Activated naive CD4-positive, alpha-beta T cell treated with anti-CD3 and anti-CD28 coated beads, Interleukin-2, amount 50 U/mL, for 16 hours (primary cell): ENCODE measurements at regions not wholly inside any gene's neighbourhood (a gene's known extent, or its start where the extent isn't known, plus 50 kb on each side); places are given as distances from the start of the nearest gene placed in this dataset.

Experiments
- DNase-seq: peaks from one replicate; pipeline ENCODE4 v3.0.0-alpha.2; 2020

DNA sequence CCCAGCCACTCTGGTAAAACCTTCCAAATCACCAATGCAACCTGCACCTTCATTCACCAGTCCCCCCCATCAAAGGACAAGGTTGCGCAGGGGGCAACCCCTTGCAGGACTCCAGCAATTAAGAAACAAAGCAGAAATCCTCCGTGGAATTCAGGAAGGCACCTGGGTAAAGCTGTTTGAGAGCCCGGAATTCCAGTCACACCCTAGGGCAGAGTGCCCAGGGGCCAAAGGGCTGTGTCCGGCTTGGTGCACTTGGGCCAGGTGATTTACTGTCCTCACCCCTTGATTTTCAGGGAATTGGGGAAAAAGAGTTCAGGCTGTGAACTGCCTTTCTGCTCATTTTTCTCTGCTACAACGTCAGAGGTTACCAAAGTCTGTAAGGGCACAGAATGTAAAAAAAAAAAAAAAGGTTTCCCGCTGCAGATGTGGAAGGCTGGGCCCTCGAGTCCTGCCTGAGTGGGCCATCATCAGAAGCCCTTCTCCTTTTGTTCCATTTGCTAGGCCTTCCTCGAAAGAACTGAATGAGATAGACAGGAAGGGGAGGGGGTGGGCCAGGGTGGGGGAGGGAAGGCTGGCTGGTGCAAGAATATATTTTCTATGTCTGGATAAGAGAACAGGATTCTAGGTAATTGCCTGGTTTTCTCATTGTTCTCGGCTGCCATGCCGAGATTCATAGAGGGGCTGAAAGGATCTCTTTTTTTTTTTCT, 266.5 kb upstream of the PSMD7 start:
- no peak for DNase-seq

DNA sequence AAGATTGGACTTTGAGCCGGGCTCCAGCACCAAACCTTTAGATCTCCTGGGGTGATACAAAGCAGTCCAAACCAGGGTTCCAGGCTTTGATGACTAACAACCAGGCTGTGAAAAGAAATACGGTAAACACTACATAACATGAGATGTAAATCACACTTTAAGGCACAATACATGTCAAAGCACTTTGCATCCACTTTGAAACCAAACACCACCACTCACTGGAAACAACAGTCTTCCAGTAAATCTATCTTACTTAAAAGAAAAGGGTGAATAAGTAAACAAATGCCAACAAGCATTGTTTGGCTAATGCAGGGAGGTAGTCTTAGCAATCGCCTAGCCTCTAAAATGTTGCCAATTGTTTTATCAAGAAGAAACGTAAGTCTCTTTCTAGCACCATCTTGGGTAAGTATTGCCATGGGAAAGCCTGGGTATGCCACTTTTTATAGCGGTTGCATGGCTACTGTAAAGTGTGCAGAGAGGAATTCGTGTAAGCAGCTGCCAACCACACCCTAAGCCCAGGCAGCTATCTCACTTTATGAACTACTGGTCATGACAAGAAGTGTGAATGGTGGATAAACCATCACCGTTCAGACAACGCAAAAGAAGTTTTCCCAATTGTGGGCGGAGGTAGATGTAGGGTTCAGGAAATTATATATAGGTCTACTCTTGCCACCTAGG, 267.4 kb upstream of the PSMD7 start:
- DNase-seq: no peak

DNA sequence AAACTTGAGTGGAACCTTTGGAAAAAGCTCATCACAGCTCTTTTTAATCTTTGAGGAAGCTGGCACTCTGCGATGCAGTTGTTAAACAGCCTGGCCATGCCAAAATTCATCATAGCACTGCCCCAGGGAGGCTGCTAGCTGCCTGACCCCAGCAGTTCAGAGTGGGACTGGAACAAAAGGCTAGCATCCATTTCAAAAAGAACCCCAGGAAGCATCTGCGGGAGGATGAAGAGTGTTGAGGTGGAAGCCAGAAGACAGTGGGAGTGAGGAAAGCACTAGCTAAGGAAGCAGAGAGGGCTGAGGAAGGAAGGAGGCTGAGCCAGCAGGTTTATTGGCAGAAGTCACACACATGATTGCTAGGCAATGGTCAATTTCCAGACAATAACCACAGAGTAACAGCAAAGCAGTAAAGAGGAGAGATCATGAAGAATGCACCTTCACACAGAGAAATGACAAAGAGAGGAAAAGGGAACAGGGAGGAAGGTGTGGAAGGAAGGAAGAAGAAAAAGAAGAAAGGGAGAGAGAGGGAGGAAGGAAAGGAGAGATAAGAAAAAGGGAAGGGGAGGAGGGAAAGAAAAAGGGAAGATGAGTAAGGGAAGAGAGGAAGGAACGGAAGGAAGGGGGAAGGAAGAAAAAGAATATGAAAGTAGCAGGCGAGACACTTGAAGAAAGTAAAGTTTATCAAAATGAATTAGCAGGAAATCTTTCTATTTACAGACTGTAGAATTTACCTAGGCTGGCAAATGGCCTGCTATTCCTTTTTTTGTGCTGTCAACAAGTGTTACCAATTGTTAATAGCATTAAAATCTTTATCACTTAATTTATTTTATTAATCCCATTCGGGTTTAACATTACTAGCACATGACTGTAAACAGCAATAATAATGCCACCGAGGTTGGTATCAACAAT, 270.0 kb upstream of the PSMD7 start:
- DNase-seq: no peak

DNA sequence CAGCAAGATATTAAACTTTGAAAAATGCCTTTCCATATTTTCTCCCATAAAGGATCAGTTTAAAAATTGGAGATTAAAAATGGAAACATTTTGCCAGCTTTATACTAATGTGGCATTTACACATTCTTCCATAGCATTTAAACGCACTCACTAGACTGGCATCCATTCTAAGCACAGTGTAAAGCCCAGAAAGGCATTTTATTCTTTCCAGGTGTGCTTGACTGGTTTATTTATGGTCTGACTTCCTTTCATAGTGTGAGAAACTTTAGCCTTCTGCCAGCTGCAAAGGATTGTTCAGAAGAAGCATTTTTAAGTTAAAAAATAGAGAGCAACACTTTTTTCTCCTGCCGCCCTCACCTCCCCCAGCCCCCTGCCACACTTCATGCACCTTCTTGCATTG, 271.7 kb upstream of the PSMD7 start:
- no peak for DNase-seq

DNA sequence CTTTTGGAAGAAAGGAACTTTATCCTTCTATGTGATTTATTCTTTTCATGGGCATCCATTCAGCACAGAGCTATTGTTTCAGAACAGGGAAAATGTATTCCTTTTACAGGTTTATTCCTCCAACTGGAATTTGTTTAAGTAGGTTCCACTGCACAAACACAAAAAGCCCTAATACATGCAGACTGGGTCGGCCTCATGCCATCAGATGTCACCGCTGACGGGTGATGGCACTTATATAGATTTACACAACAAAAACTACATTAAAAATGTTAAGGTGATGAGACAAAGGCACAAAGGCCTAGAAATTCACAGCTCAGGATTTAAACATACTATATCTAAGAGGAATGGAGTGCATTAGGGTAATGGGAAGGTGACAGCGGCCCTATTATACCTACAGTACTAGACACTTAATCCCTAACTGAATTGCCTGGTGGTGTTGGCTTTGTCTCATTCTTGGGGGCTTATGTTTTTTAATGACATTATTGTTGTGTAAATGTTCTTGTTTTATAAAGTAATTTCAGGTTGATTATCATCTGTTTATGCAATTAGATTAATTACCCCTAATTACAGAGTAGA, 276.4 kb upstream of the PSMD7 start:
- no peak for DNase-seq

GRCh38 chr16:74019612-74020011, 277.0 kb upstream of the PSMD7 start:
- DNase-seq: no peak

DNA sequence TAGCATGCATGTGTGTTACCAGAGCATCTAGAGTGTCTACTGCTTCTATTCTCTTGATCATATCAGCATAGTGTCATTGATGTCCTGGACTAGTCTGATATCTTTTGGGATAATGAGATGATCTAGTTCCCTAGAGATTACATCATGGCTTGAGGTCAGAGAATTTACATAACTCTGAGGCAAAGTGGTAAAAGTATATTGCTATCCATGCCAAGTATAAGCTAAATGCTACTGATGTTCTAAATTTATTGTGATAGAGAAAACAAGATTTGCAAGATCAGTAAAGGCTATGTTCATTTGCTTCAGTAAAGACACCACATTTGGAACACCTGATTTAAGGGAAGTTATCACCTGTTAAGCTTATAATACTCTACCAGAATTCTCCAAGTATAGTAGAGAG, 280.7 kb upstream of the PSMD7 start:
- no peak for DNase-seq

DNA sequence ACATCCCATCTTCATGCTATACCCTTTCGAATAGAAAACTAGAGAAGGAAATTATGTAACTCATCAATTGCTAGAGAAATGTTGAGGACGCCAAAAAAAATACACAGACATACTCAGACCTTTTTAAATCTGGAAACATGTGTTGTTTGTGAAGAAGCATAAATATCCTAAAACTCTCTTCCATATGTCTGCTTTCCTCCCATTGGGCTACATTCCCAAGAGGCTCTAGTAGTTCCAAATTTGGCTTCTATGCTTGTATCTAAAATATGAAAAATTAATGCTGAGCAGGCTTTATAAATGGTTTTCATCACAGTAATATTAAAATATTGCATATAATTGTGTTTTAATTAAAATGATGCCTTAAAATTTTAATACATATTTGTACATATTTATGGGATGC, 297.9 kb upstream of the PSMD7 start:
- DNase-seq: no peak

GRCh38 chr16:73997971-73998370, 298.6 kb upstream of the PSMD7 start:
- no peak for DNase-seq

DNA sequence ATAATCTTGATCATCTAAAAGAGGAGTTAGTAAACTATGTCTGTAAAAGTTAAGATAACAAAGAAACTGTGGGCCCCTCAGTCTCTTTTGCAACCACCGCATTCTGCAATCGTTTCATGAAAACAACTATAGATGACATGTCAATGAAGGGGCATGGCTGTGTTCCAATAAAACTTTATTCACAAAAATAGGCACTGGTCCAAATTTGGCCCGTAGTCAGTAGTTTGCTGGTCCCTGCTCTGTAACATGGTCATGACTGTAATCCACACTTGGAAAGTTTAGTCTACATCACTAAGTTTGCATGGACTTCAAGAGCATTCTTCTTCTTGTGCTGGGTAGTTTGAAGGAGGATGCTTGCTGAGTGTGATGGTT, 299.3 kb upstream of the PSMD7 start:
- no peak for DNase-seq

DNA sequence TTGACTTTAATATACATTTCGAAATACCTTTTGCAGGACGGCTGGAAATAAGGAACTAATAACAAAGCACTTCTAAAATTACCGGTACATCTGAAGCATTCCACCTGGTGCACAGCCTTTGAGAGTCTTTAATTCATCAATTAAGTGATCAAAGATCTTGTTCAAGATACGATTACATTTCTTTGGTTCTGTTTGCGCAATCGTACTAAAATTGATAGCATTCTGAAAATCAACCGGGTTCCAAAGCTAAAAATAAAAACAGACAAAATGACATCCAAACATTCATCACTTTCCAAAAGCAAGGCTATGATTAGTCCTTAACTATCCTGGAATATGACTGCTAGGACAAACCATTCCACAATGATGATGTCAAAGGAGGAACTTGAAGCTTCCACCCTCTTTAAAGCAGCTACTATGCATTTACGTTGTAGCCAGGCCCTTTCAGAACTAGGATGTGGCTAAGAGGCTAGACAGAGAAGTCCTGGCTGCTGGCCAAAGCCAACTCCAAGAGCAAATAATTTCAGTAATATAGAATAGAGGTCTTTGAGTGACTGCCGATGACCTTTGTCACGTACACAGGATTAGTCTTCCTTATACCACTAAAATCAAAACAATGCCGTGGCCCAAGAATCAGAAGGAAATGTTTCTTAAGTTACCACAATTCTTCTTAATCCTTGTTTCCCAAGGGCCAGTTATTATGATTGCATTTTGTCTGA, 299.8 kb upstream of the PSMD7 start:
- DNase-seq: no peak

DNA sequence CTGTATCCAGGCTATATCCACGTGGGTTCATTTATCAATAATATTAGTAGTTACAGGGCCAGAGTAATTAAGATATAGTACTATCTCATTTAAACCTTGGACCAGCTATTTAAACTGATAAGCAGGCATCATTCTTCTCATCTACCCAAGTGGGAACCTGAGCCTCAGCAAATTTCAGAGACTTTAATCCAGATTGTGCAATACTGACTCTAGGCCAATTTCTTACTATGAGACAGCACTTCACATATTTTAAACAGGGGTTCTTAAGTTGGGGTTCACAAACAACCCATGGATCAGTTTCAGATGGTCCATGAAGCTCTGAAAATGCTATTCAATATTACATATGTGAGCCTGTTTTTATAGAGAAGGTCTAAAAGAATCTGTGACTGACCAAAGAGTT, 302.7 kb upstream of the PSMD7 start:
- DNase-seq: no peak

- no peak for DNase-seq
These were observed 318.2 kb upstream of the PSMD7 start for GRCh38 chr16:73978407-73978784.

GRCh38 chr16:73976644-73977043, 320.0 kb upstream of the PSMD7 start:
- no peak for DNase-seq

DNA sequence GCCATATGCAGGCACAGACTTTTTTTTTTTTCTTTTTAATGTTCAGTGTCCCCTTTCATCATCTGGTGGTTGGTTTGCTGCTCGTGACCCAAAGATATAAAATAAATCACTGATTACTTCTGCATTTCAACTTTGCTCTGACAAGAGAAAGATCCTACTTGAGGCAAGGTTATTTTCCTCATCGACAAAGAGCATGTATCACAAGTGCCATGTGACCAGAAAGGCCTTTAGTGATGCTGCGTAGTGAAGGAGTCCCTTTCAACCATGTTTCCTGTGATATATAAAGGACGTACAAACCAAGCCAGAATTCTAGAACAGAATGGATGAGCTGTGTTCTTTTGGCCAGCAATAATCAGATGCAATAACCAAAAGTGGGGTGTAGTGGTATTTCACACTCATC, 323.4 kb upstream of the PSMD7 start:
- no peak for DNase-seq

DNA sequence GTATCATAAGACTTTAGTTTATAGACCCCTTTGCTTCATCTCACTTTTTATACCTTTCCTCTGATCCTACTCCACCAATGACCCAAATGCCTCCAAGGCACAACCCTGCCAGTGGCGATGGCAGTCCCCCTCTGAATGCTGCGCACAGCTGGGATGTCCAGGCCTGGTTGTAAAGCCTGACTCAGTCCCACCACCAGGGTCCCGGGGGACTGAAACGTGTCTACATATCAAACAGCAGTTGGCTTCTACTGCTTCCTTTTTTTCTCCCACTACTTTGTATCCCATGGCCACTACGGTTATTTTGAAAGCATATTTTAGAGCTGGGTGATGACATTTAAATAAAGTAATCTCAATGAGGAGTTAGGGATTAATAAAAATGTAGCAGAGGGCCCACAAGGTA, 329.8 kb upstream of the PSMD7 start:
- DNase-seq: no peak

GRCh38 chr16:73965591-73965990, 331.0 kb upstream of the PSMD7 start:
- no peak for DNase-seq

DNA sequence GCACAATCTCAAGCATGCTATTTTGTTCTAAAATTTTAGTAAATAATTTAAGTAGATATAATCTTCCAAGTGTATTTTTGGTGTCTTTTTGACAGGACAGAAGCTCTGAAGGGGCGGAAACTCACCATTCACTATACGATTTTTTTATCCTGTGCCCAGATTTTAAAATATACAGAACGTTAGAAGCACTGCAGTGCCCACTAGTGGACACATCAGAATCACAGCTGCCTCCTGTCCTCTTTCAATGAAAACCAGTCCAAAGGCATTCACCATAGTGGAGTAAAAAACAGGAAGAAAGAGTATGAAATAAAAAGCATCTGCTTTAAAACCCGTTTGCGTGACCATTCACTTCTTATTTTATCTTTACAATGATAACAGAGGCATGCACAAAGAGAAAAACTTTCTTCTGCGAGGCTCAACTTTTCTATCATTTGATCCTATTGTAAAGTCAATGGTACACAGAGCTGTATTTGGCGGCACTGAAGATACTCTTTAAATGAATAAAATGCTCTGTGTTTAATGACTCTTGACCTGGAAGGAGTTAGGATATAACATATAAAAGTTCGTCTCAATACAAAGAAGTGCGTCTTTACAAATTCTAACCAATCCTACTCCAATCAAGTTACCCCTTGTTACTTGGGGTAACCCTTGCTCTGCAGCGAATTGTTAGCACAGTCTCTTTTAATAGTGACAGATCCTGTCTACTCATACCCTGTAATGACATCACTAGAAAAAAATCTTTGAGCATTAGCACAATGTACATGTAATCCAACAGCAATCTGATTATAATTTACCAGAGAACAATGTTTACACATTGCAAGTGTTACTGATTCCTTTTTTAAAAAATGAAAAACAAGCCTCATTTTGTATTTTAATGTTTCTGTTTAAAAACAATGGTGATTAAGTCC, 339.8 kb upstream of the PSMD7 start:
- DNase-seq: peak; percentile 19

DNA sequence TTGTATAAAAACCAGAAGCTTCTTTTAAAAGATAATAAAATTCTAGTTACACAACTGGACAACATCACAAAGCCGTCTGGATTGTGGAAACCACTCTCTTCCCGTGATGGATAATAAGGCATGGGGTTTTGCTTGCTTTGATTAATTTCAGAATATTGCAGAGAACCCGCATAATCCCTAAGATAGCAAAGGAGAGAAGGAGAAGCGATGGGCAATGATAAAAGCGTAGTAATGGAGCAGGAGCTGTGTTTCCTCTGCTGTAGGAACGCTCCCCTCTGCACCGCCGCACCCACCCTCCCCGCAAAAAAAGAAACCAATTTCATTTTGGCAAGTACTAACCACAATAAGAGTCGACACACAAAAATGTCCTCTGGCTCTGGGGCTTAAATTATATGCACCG, 340.9 kb upstream of the PSMD7 start:
- DNase-seq: no peak

DNA sequence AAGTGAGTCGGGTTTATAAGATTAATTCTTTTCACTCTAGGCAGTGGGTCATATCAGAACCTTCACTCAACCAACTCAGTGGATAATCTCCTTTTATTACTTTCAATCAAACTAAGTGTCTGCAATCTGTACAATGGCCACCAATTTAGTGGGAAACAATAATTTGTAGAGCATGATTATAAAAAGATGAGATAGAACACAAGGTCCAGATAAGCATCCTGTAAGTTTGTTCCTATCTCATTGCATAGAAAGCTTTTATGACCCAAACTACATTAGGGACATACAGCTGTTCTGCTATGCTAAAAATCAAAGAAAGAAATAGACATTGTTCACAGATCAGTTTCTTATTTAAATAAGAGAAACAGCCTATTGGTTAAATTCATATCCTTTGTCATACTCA, 341.4 kb upstream of the PSMD7 start:
- no peak for DNase-seq

DNA sequence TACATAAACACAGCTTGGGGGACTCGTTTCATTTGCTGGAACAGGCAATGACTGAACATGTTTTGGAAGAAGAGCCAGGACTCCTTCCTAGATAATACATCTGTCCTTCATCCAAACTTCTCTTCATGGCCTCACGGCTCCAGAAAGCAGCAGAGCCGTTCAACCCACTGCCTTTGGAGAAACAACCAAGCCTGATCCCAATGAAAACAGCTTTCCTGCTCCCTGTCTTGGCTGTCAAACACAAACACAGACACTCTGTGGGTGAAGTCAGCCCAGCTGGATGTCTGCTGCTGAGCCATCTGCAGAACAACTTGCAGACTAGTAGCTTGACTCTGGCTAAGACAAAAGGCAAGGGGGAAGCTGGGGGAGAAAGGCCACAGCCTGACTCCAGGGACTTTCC, 345.1 kb upstream of the PSMD7 start:
- no peak for DNase-seq
